GM12878 (cell line): ENCODE measurements at regions not wholly inside any gene's neighbourhood (a gene's known extent, or its start where the extent isn't known, plus 50 kb on each side); places are given as distances from the start of the nearest gene placed in this dataset.

Source experiments
- ATAC-seq: fragments of 200-7000 bp; cut with Tn5 transposase; 3 replicates; pipeline ENCODE4 v1.9.1; 2020; ENCODE audit warnings: mild to moderate bottlenecking, moderate library complexity
- BruUV-seq: library from RNA; stranded (reverse); fragments of 400-500 nt; replicated peaks from 2 replicates; lab custom pipeline; 2021; lab: Mats Ljungman, UMichigan
- CTCF ChIA-PET: fragments of 300-600 bp; sonication (Branson Sonifier 250); formaldehyde crosslinking; extraction: SDS; loops from one replicate; lab custom pipeline; 2021; ENCODE audit warnings: inconsistent platforms; lab: Yijun Ruan, JAX
- POLR2A ChIA-PET: fragments of 350-600 bp; formaldehyde crosslinking; extraction: SDS; loops from one replicate; lab custom pipeline; 2021; ENCODE audit warnings: inconsistent platforms; lab: Charles Lee
- RAD21 ChIA-PET: fragments of 300-600 bp; sonication (Branson Sonifier 250); formaldehyde crosslinking; loops from one replicate; lab custom pipeline; 2023; ENCODE audit warnings: antibody characterized with exemption; ENCODE audit not compliant: unreplicated experiment; lab: Charles Lee
- SMC1A ChIA-PET: fragments of 300-600 bp; sonication (Branson Sonifier 250); formaldehyde crosslinking; loops from one replicate; lab custom pipeline; 2023; ENCODE audit not compliant: unreplicated experiment, uncharacterized antibody; lab: Charles Lee
- DNase-seq: peaks from one replicate; pipeline ENCODE4 v3.0.0-alpha.2; 2011; ENCODE audit warnings: low read depth, low spot score
- FAIRE-seq: peaks from 3 replicates; lab custom pipeline; 2011; peaks lifted over from hg19 to GRCh38; lab: Jason Lieb, UNC
- H2AFZ ChIP-seq: 2 replicates; pipeline ENCODE4 v1.6.0; 2011; ENCODE audit warnings: low read depth, low read length, control low read depth; ENCODE audit not compliant: control insufficient read depth
- H3K27ac ChIP-seq: 2 replicates; pipeline ENCODE4 v1.5.1; 2011; ENCODE audit warnings: control low read depth; ENCODE audit not compliant: control insufficient read depth, insufficient read depth
- H3K27me3 ChIP-seq, 2 experiments: replicated peaks in 1 of 2; 2 replicates each; pipeline versions ENCODE4 v1.6.0 to v1.6.1; 2011; ENCODE audit warnings: low read length in 1 of 2; ENCODE audit not compliant: control insufficient read depth in 2 of 2, insufficient read depth in 2 of 2
- H3K36me3 ChIP-seq, 2 experiments: 2 replicates each; pipeline ENCODE4 v1.5.1; 2011; ENCODE audit warnings: low read length in 1 of 2; ENCODE audit not compliant: control insufficient read depth in 2 of 2, insufficient read depth in 2 of 2
- H3K4me1 ChIP-seq: 2 replicates; pipeline ENCODE4 v1.6.1; 2011; ENCODE audit warnings: mild to moderate bottlenecking, low read length, moderate library complexity, mixed read lengths; ENCODE audit not compliant: control insufficient read depth, insufficient read depth
- H3K4me2 ChIP-seq: 2 replicates; pipeline ENCODE4 v1.6.0; 2011; ENCODE audit warnings: control low read depth; ENCODE audit not compliant: control insufficient read depth, insufficient read depth
- H3K4me3 ChIP-seq: fragments of 200-600 bp; sonication (generic); 2 replicates; pipeline ENCODE4 v1.5.1; 2016
- H3K79me2 ChIP-seq: 2 replicates; pipeline ENCODE4 v1.6.0; 2011; ENCODE audit warnings: low read length; ENCODE audit not compliant: control insufficient read depth, insufficient read depth
- H3K9ac ChIP-seq: 2 replicates; pipeline ENCODE4 v1.8.0; 2011; ENCODE audit warnings: low read length, control low read depth, mixed read lengths; ENCODE audit not compliant: control insufficient read depth, insufficient read depth
- H3K9me3 ChIP-seq: replicated peaks from 3 replicates; pipeline ENCODE4 v1.5.1; 2011; ENCODE audit warnings: mild to moderate bottlenecking, low read length; ENCODE audit not compliant: control insufficient read depth, insufficient read depth
- H4K20me1 ChIP-seq: 2 replicates; pipeline ENCODE4 v1.6.0; 2011; ENCODE audit not compliant: control insufficient read depth, insufficient read depth
- BCL3 ChIP-seq: IDR thresholded peaks from 2 replicates; pipeline ENCODE4 v1.6.1; 2011; ENCODE audit warnings: borderline replicate concordance, low read depth, mild to moderate bottlenecking, moderate library complexity, low read length; ENCODE audit not compliant: insufficient read depth, poor library complexity, severe bottlenecking
- BHLHE40 ChIP-seq, 2 experiments: fragments of 450-650 bp in 1 of 2; IDR thresholded peaks; 2 replicates each; pipeline ENCODE4 v1.6.1; 2011 to 2017; ENCODE audit warnings: low read depth in 2 of 2, borderline replicate concordance in 1 of 2, improper control_type of control experiment in 1 of 2, low read length in 1 of 2, mild to moderate bottlenecking in 1 of 2
- IRF5 ChIP-seq: fragments of 450-650 bp; IDR thresholded peaks from 2 replicates; pipeline ENCODE4 v1.6.1; 2017; ENCODE audit warnings: borderline replicate concordance
- NFXL1 ChIP-seq: fragments of 450-650 bp; IDR thresholded peaks from 2 replicates; pipeline ENCODE4 v1.6.1; 2017; ENCODE audit warnings: antibody characterized with exemption, mild to moderate bottlenecking, borderline replicate concordance
- SMARCA5 ChIP-seq: fragments of 450-650 bp; IDR thresholded peaks from 2 replicates; pipeline ENCODE4 v1.6.1; 2017; ENCODE audit warnings: mild to moderate bottlenecking
- WRNIP1 ChIP-seq: IDR thresholded peaks from 2 replicates; pipeline ENCODE4 v1.6.1; 2011; ENCODE audit warnings: low read depth, low read length, improper control_type of control experiment, borderline replicate concordance
- WGBS: methylation state at CpG from one replicate; pipeline ENCODE4 v1.1.6; 2016; ENCODE audit warnings: low lambda C conversion rate; ENCODE audit not compliant: insufficient replicate concordance, insufficient coverage; ENCODE audit errors: missing lambda C conversion rate; 5-methylcytosine and 5-hydroxymethylcytosine counted together
- in situ Hi-C: fragments of 300-500 bp; cut with MboI; formaldehyde crosslinking; loops from 9 replicates; pipeline ENCODE4 v1.14.3; 2018; ENCODE audit warnings: mixed read lengths
- intact Hi-C: fragments of 100-400 bp; cut with micrococcal nuclease; formaldehyde crosslinking; loops from one replicate; pipeline ENCODE4 v1.14.2; 2022; ENCODE audit not compliant: unreplicated experiment
- TF ChIP-seq, protein P1 (sequence below): fragments of 450-650 bp; IDR thresholded peaks from 2 replicates; pipeline ENCODE4 v1.6.1; 2018; ENCODE audit warnings: mild to moderate bottlenecking, low read depth, moderate library complexity; ENCODE audit not compliant: partially characterized antibody
- TF ChIP-seq, protein P2 (sequence below): IDR thresholded peaks from 2 replicates; pipeline ENCODE4 v1.6.1; 2012; ENCODE audit warnings: low read depth, low read length, improper control_type of control experiment

GRCh38 chr1:47675047-47675675 lies 237.3 kb downstream of the FOXD2 start:
- no TSS peak for BruUV-seq
- no peak for FAIRE-seq
- CTCF ChIA-PET = interaction anchor here (1.1 kb wide), 1 partner anchor 9 kb away, joined by 4 read pairs; no protein-coding TSS in a partner anchor
- H2AFZ ChIP-seq = no peak overlapping the region
- WGBS = 58% methylated on average over 3 of the region's 3 CpGs
- no peaks in the 10 kb centered on the region for H3K79me2 ChIP-seq
- no peaks in the 10 kb centered on the region for H3K4me1 ChIP-seq
- RAD21 ChIA-PET = interaction anchor here (0.7 kb wide), 1 partner anchor 495 kb away, joined by 3 read pairs; no protein-coding TSS in a partner anchor
- H3K27ac ChIP-seq = no peak overlapping the region
- no peak for TF ChIP-seq BHLHE40 (IDR thresholded peaks at IDR 0.05; ENCODE audit: borderline replicate concordance in 1 of 2, low read depth in 2 of 2, low read length in 1 of 2)
- TF ChIP-seq NFXL1 = no peak
- TF ChIP-seq WRNIP1 = no peak
- TF ChIP-seq, protein P1, sequence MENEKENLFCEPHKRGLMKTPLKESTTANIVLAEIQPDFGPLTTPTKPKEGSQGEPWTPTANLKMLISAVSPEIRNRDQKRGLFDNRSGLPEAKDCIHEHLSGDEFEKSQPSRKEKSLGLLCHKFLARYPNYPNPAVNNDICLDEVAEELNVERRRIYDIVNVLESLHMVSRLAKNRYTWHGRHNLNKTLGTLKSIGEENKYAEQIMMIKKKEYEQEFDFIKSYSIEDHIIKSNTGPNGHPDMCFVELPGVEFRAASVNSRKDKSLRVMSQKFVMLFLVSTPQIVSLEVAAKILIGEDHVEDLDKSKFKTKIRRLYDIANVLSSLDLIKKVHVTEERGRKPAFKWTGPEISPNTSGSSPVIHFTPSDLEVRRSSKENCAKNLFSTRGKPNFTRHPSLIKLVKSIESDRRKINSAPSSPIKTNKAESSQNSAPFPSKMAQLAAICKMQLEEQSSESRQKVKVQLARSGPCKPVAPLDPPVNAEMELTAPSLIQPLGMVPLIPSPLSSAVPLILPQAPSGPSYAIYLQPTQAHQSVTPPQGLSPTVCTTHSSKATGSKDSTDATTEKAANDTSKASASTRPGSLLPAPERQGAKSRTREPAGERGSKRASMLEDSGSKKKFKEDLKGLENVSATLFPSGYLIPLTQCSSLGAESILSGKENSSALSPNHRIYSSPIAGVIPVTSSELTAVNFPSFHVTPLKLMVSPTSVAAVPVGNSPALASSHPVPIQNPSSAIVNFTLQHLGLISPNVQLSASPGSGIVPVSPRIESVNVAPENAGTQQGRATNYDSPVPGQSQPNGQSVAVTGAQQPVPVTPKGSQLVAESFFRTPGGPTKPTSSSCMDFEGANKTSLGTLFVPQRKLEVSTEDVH = no peak
- TF ChIP-seq, protein P2, sequence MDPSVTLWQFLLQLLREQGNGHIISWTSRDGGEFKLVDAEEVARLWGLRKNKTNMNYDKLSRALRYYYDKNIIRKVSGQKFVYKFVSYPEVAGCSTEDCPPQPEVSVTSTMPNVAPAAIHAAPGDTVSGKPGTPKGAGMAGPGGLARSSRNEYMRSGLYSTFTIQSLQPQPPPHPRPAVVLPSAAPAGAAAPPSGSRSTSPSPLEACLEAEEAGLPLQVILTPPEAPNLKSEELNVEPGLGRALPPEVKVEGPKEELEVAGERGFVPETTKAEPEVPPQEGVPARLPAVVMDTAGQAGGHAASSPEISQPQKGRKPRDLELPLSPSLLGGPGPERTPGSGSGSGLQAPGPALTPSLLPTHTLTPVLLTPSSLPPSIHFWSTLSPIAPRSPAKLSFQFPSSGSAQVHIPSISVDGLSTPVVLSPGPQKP = no peak
- no peak for TF ChIP-seq SMARCA5
- no peak for TF ChIP-seq BCL3
- no peak for TF ChIP-seq IRF5
- TF ChIP-seq, all 136 proteins: peak for 0
- in situ Hi-C loops = no loop called here
- H3K9ac ChIP-seq = no peak overlapping the region
- ATAC-seq = no peak
- ChIA-PET POLR2A (no interaction called here), SMC1A (no interaction called here)
- H3K4me2 ChIP-seq = no peak overlapping the region
- H3K27me3 ChIP-seq = no peaks in the 10 kb centered on the region; a peak in 2 of 4 replicates
- intact Hi-C loops = no loop called here
- DNase-seq = no peak
- H3K9me3 ChIP-seq = no peaks in the 10 kb centered on the region; the same call in 2 of the 3 replicates
- H3K36me3 ChIP-seq = no peaks in the 10 kb centered on the region
- no peak overlapping the region for H3K4me3 ChIP-seq
- H4K20me1 ChIP-seq = no peaks in the 10 kb centered on the region; the same call in 1 of the 2 replicates
